ENCODE measurements at regions not wholly inside any gene's neighbourhood (a gene's known extent, or its start where the extent isn't known, plus 50 kb on each side); places are given as distances from the start of the nearest gene placed in this dataset.

DNA sequence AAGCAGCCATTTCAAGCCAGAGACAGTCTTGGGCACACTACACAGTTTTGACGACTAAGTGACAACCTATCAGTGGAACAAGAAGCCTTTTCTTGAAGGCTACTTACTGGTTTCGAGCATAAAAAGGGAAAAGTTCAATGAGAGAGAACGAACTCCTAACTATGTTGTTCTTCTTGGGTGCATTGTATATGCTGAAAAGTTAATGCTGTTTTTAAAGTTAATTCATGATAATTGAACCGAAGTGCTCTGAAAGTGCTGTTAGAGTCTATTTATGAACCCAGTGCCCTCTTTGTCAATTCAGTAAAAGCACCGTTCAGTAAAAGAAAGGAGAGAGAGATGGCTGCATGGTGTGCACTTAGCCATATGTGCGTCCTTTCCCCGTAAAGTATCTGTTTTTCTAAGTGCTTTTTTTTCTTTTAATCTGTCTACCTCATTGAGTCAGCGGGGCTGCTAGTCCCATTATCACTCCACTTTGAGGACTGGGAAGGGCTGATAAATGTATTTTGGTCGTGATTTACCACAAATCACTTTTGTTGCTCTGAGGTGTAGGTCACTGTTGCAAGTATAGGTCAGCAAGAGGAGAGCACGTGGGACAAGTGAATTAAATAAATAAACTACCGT, 380.7 kb upstream of the GOLIM4 start:
- intact Hi-C loops (cut with DNase I): no loop called here
- TF ChIP-seq, protein P1, sequence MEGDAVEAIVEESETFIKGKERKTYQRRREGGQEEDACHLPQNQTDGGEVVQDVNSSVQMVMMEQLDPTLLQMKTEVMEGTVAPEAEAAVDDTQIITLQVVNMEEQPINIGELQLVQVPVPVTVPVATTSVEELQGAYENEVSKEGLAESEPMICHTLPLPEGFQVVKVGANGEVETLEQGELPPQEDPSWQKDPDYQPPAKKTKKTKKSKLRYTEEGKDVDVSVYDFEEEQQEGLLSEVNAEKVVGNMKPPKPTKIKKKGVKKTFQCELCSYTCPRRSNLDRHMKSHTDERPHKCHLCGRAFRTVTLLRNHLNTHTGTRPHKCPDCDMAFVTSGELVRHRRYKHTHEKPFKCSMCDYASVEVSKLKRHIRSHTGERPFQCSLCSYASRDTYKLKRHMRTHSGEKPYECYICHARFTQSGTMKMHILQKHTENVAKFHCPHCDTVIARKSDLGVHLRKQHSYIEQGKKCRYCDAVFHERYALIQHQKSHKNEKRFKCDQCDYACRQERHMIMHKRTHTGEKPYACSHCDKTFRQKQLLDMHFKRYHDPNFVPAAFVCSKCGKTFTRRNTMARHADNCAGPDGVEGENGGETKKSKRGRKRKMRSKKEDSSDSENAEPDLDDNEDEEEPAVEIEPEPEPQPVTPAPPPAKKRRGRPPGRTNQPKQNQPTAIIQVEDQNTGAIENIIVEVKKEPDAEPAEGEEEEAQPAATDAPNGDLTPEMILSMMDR (IDR thresholded peaks at IDR 0.05): no peak

GRCh38 chr3:168475704-168476103, 380.0 kb upstream of the GOLIM4 start:
- Histone ChIP-seq H3K27me3 (no peaks in the 10 kb centered on the region), H3K4me1 (no peaks in the 10 kb centered on the region), H3K27ac (no peak overlapping the region), H3K9me3 (no peaks in the 10 kb centered on the region), H3K4me3 (no peak overlapping the region), H3K36me3 (no peaks in the 10 kb centered on the region)
- ATAC-seq: no peak
- DNase-seq: no peak
- TF ChIP-seq, protein P1 (IDR thresholded peaks at IDR 0.05): no peak
- intact Hi-C loops (cut with DNase I): no loop called here

More for the DNA sequence above, 380.7 kb upstream of the GOLIM4 start:
- no peak overlapping the region for H3K27ac ChIP-seq
- H3K9me3 ChIP-seq: no peaks in the 10 kb centered on the region
- H3K4me3 ChIP-seq: no peak overlapping the region
- ATAC-seq (no peak), DNase-seq (no peak)
- no peaks in the 10 kb centered on the region for H3K4me1 ChIP-seq
- no peaks in the 10 kb centered on the region for H3K36me3 ChIP-seq
- no peaks in the 10 kb centered on the region for H3K27me3 ChIP-seq

DNA sequence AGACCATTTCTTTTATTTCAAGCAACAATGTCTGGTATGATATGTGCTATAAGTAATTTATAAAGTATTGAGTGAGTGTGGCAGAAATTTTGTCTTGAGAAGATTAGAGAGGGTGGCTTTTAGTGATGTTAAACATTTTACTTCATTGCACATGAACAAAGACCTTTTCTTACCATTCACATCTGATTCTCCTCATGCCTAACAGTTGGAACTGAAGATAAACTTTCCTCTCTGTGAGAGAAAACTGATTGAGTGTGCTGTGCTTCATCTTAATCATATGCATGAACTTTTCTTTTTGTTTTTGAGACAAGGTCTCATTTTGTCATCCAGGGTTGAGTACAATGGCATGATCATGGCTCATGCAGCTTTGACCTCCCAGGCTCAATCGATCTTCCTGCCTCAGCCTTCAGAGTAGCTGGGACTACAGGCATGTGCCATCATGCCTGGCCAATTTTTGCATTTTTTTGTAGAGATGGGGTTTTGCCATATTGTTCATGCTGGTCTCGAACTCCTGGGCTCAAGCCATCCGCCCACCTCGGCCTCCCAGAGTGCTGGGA, 377.7 kb upstream of the GOLIM4 start:
- TF ChIP-seq, protein P1 (IDR thresholded peaks at IDR 0.05): no peak
- H3K27ac ChIP-seq: no peak overlapping the region
- no peaks in the 10 kb centered on the region for H3K4me1 ChIP-seq
- no peaks in the 10 kb centered on the region for H3K36me3 ChIP-seq
- H3K9me3 ChIP-seq: no peaks in the 10 kb centered on the region
- H3K27me3 ChIP-seq: no peaks in the 10 kb centered on the region
- intact Hi-C loops (cut with DNase I): no loop called here
- DNase-seq: no peak
- H3K4me3 ChIP-seq: no peak overlapping the region
- no peak for ATAC-seq

GRCh38 chr3:168472783-168473182, 377.1 kb upstream of the GOLIM4 start:
- DNase-seq (no peak), ATAC-seq (no peak)
- H3K4me3 ChIP-seq: no peak overlapping the region
- H3K27me3 ChIP-seq: no peaks in the 10 kb centered on the region
- no peak overlapping the region for H3K27ac ChIP-seq
- intact Hi-C loops (cut with DNase I): no loop called here
- H3K9me3 ChIP-seq: no peaks in the 10 kb centered on the region
- H3K4me1 ChIP-seq: no peaks in the 10 kb centered on the region
- no peaks in the 10 kb centered on the region for H3K36me3 ChIP-seq
- TF ChIP-seq, protein P1 (IDR thresholded peaks at IDR 0.05): no peak

- Histone ChIP-seq H3K27ac (no peak overlapping the region), H3K9me3 (no peaks in the 10 kb centered on the region), H3K4me3 (no peak overlapping the region), H3K27me3 (no peaks in the 10 kb centered on the region), H3K4me1 (no peaks in the 10 kb centered on the region), H3K36me3 (no peaks in the 10 kb centered on the region)
- TF ChIP-seq, protein P1 (IDR thresholded peaks at IDR 0.05): no peak
- no peak for ATAC-seq
- intact Hi-C loops (cut with DNase I): no loop called here
- DNase-seq: no peak
Measured at GRCh38 chr3:168470380-168470779, 374.7 kb upstream of the GOLIM4 start.
